ENCODE measurements at regions not wholly inside any gene's neighbourhood (a gene's known extent, or its start where the extent isn't known, plus 50 kb on each side); places are given as distances from the start of the nearest gene placed in this dataset.
A peak's percentile ranks its signal among the peaks of the same experiment; 100 is the strongest.

GRCh38 chr17:45585037-45585733 is 94.7 kb upstream of the PLEKHM1 start:
- TF ChIP-seq YY1 (IDR thresholded peaks at IDR 0.05; ENCODE audit: low read depth) (peak; percentile 78; the same call in 1 of the 2 replicates), USF1 (IDR thresholded peaks at IDR 0.05) (peak; percentile 95), TAF1 (IDR thresholded peaks at IDR 0.05; ENCODE audit: low read depth) (peak; percentile 55), MAX (IDR thresholded peaks at IDR 0.05) (peak; percentile 57; the same call in 1 of the 2 replicates)

GRCh38 chr17:45585794-45586650 is 95.5 kb upstream of the PLEKHM1 start:
- TF ChIP-seq MAX (IDR thresholded peaks at IDR 0.05) (peak; percentile 47; the same call in 1 of the 2 replicates), YY1 (IDR thresholded peaks at IDR 0.05; ENCODE audit: low read depth) (peak; percentile 58; the same call in 1 of the 2 replicates)

GRCh38 chr17:45592433-45592923 is 102.0 kb upstream of the PLEKHM1 start:
- TF ChIP-seq RAD21 (IDR thresholded peaks at IDR 0.05; ENCODE audit: low read depth): peak; percentile 61

GRCh38 chr17:45628019-45628418 is 137.5 kb upstream of the PLEKHM1 start:
- TF ChIP-seq EP300 (IDR thresholded peaks at IDR 0.05; ENCODE audit: borderline replicate concordance) (no peak), MAX (IDR thresholded peaks at IDR 0.05) (0 out of 2 replicates have a peak, but pooled peaks have one; percentile 30), TEAD4 (IDR thresholded peaks at IDR 0.05) (peak; percentile 58), TAF1 (IDR thresholded peaks at IDR 0.05; ENCODE audit: low read depth) (no peak)

- TF ChIP-seq FOXM1 (IDR thresholded peaks at IDR 0.05; ENCODE audit: borderline replicate concordance, low read depth): no peak
- no peak for TF ChIP-seq NFIC (IDR thresholded peaks at IDR 0.05)
- no peak for TF ChIP-seq RAD21 (IDR thresholded peaks at IDR 0.05; ENCODE audit: low read depth)
- TF ChIP-seq USF1 (IDR thresholded peaks at IDR 0.05): no peak
- no peak for TF ChIP-seq REST (IDR thresholded peaks at IDR 0.05; ENCODE audit: low read depth)
- TF ChIP-seq MAX (IDR thresholded peaks at IDR 0.05): no peak
- no peak for TF ChIP-seq EP300 (IDR thresholded peaks at IDR 0.05; ENCODE audit: borderline replicate concordance)
Observed at GRCh38 chr17:45631941-45632340, 141.4 kb upstream of the PLEKHM1 start.

GRCh38 chr17:45639297-45639849 is 144.7 kb upstream of the CRHR1 start:
- TF ChIP-seq EP300 (IDR thresholded peaks at IDR 0.05; ENCODE audit: borderline replicate concordance): no peak
- no peak for TF ChIP-seq TAF1 (IDR thresholded peaks at IDR 0.05; ENCODE audit: low read depth)
- no peak for TF ChIP-seq MAX (IDR thresholded peaks at IDR 0.05)

- TF ChIP-seq ZBTB7A (IDR thresholded peaks at IDR 0.05; ENCODE audit: low read depth): no peak
- peak; percentile 93 for TF ChIP-seq RAD21 (IDR thresholded peaks at IDR 0.05; ENCODE audit: low read depth)
- no peak for TF ChIP-seq YY1 (IDR thresholded peaks at IDR 0.05; ENCODE audit: low read depth)
- no peak for TF ChIP-seq REST (IDR thresholded peaks at IDR 0.05; ENCODE audit: low read depth)
Observed at GRCh38 chr17:45640141-45640850, 143.8 kb upstream of the CRHR1 start.
